ENCODE measurements at regions not wholly inside any gene's neighbourhood (a gene's known extent, or its start where the extent isn't known, plus 50 kb on each side); places are given as distances from the start of the nearest gene placed in this dataset.

- no peak for TF ChIP-seq CTCF (IDR thresholded peaks at IDR 0.05; ENCODE audit: low read depth, low read length)
- in situ Hi-C loops (cut with HindIII; ENCODE audit: low sequenced_read_pairs) = no loop called here
- DNase-seq (ENCODE audit: low read depth, low spot score) = no peak
- no peak overlapping the region for H3K4me3 ChIP-seq (ENCODE audit: low read depth, low read length)
Observed at GRCh38 chr3:157948605-157949383, 157.4 kb downstream of the SHOX2 start.

GRCh38 chr3:157939166-157939565 lies 167.1 kb downstream of the SHOX2 start:
- no peak for TF ChIP-seq CTCF (IDR thresholded peaks at IDR 0.05; ENCODE audit: low read depth, low read length)
- no peak overlapping the region for H3K4me3 ChIP-seq (ENCODE audit: low read depth, low read length)
- in situ Hi-C loops (cut with HindIII; ENCODE audit: low sequenced_read_pairs) = no loop called here
- no peak for DNase-seq (ENCODE audit: low read depth, low spot score)

- no peak overlapping the region for H3K4me3 ChIP-seq (ENCODE audit: low read depth, low read length)
- peak; percentile 22 for DNase-seq (ENCODE audit: low read depth, low spot score)
- in situ Hi-C loops (cut with HindIII; ENCODE audit: low sequenced_read_pairs) = no loop called here
- no peak for TF ChIP-seq CTCF (IDR thresholded peaks at IDR 0.05; ENCODE audit: low read depth, low read length)
Observed at GRCh38 chr3:157938154-157938779, 168.0 kb downstream of the SHOX2 start.

GRCh38 chr3:157931517-157931916 lies 174.7 kb downstream of the SHOX2 start:
- no peak for DNase-seq (ENCODE audit: low read depth, low spot score)
- no peak for TF ChIP-seq CTCF (IDR thresholded peaks at IDR 0.05; ENCODE audit: low read depth, low read length)
- in situ Hi-C loops (cut with HindIII; ENCODE audit: low sequenced_read_pairs) = no loop called here
- no peak overlapping the region for H3K4me3 ChIP-seq (ENCODE audit: low read depth, low read length)

- DNase-seq (ENCODE audit: low read depth, low spot score) = no peak
- in situ Hi-C loops (cut with HindIII; ENCODE audit: low sequenced_read_pairs) = no loop called here
- H3K4me3 ChIP-seq (ENCODE audit: low read depth, low read length) = no peak overlapping the region
- no peak for TF ChIP-seq CTCF (IDR thresholded peaks at IDR 0.05; ENCODE audit: low read depth, low read length)
Observed at GRCh38 chr3:157930000-157930780, 176.0 kb downstream of the SHOX2 start.

- DNase-seq (ENCODE audit: low read depth, low spot score) = no peak
- no peak overlapping the region for H3K4me3 ChIP-seq (ENCODE audit: low read depth, low read length)
- in situ Hi-C loops (cut with HindIII; ENCODE audit: low sequenced_read_pairs) = no loop called here
- TF ChIP-seq CTCF (IDR thresholded peaks at IDR 0.05; ENCODE audit: low read depth, low read length) = no peak
Observed at GRCh38 chr3:157926822-157927221, 179.4 kb downstream of the SHOX2 start.
